IMR-90 (cell line): ENCODE measurements at regions not wholly inside any gene's neighbourhood (a gene's known extent, or its start where the extent isn't known, plus 50 kb on each side); places are given as distances from the start of the nearest gene placed in this dataset.

Experiments used
- ATAC-seq: fragments of 200-7000 bp; cut with Tn5 transposase; 2 replicates; pipeline ENCODE4 v1.9.1; 2020; ENCODE audit warnings: low read depth, mild to moderate bottlenecking, moderate library complexity
- BruUV-seq: library from RNA; stranded (reverse); fragments of 400-500 nt; replicated peaks from 2 replicates; lab custom pipeline; 2021; lab: Mats Ljungman, UMichigan
- CTCF ChIA-PET: fragments of 300-600 bp; formaldehyde crosslinking; extraction: SDS; loops from one replicate; lab custom pipeline; 2021; ENCODE audit warnings: antibody characterized with exemption; lab: Yijun Ruan, JAX
- POLR2A ChIA-PET: fragments of 300-600 bp; sonication (Branson Sonifier 250); formaldehyde crosslinking; loops from one replicate; lab custom pipeline; 2022; ENCODE audit warnings: antibody characterized with exemption; ENCODE audit not compliant: unreplicated experiment; lab: Charles Lee
- DNase-seq: peaks from one replicate; pipeline ENCODE4 v3.0.0; 2013
- H2AFZ ChIP-seq: replicated peaks from 2 replicates; pipeline ENCODE3; 2013; ENCODE audit warnings: low read length, mild to moderate bottlenecking; ENCODE audit not compliant: poor library complexity
- H2AK5ac ChIP-seq: 2 replicates; pipeline ENCODE4 v1.6.1; 2013; ENCODE audit warnings: low read depth, low read length, inconsistent platforms
- H2AK9ac ChIP-seq: replicated peaks from 2 replicates; pipeline ENCODE3; 2013; ENCODE audit warnings: mild to moderate bottlenecking, low read depth, low read length, moderate library complexity; ENCODE audit not compliant: poor library complexity
- H2BK120ac ChIP-seq: 2 replicates; pipeline ENCODE4 v1.6.1; 2013; ENCODE audit warnings: low read depth, low read length, inconsistent platforms
- H2BK15ac ChIP-seq: 3 replicates; pipeline ENCODE4 v1.6.1; 2013; ENCODE audit warnings: low read depth, low read length, inconsistent platforms
- H2BK20ac ChIP-seq: 2 replicates; pipeline ENCODE4 v1.6.1; 2013; ENCODE audit warnings: low read depth, mild to moderate bottlenecking, inconsistent platforms, low read length, moderate library complexity
- H2BK5ac ChIP-seq: 2 replicates; pipeline ENCODE4 v1.6.1; 2013; ENCODE audit warnings: mild to moderate bottlenecking, low read depth, low read length, inconsistent platforms; ENCODE audit not compliant: poor library complexity, severe bottlenecking
- H3K14ac ChIP-seq: replicated peaks from 2 replicates; pipeline ENCODE4 v1.6.1; 2013; ENCODE audit warnings: low read depth, low read length, inconsistent platforms
- H3K18ac ChIP-seq: 2 replicates; pipeline ENCODE4 v1.6.1; 2013; ENCODE audit warnings: low read depth, low read length, control low read depth
- H3K23ac ChIP-seq: 2 replicates; pipeline ENCODE4 v1.6.1; 2013; ENCODE audit warnings: low read depth, low read length, inconsistent platforms
- H3K27ac ChIP-seq: 2 replicates; pipeline ENCODE4 v1.5.1; 2013; ENCODE audit warnings: mild to moderate bottlenecking, control low read depth, low read length; ENCODE audit not compliant: insufficient read depth
- H3K27me3 ChIP-seq: 2 replicates; pipeline ENCODE4 v1.6.1; 2013; ENCODE audit warnings: low read length; ENCODE audit not compliant: control insufficient read depth, insufficient read depth
- H3K36me3 ChIP-seq: 2 replicates; pipeline ENCODE4 v1.6.1; 2013; ENCODE audit warnings: low read length, mixed read lengths; ENCODE audit not compliant: control insufficient read depth, insufficient read depth
- H3K4ac ChIP-seq: 2 replicates; pipeline ENCODE4 v1.6.1; 2013; ENCODE audit warnings: low read depth, low read length, inconsistent platforms
- H3K4me1 ChIP-seq: 2 replicates; pipeline ENCODE4 v1.6.1; 2013; ENCODE audit warnings: low read length, mixed read lengths; ENCODE audit not compliant: control insufficient read depth, insufficient read depth
- H3K4me2 ChIP-seq: 2 replicates; pipeline ENCODE4 v1.6.1; 2013; ENCODE audit warnings: low read depth, mild to moderate bottlenecking, control low read depth, low read length, moderate library complexity
- H3K4me3 ChIP-seq: 2 replicates; pipeline ENCODE4 v1.5.1; 2013; ENCODE audit warnings: low read depth, mild to moderate bottlenecking, control low read depth, low read length, moderate library complexity; ENCODE audit not compliant: insufficient read depth
- H3K56ac ChIP-seq: 2 replicates; pipeline ENCODE4 v1.6.1; 2013; ENCODE audit warnings: low read length, inconsistent platforms; ENCODE audit not compliant: insufficient read depth; ENCODE audit errors: extremely low read depth
- H3K79me1 ChIP-seq, 2 experiments: 2 replicates each; pipeline ENCODE4 v1.6.1; 2013; ENCODE audit warnings: low read length in 2 of 2, inconsistent platforms in 1 of 2, low read depth in 1 of 2
- H3K9ac ChIP-seq: 2 replicates; pipeline ENCODE4 v1.6.1; 2013; ENCODE audit warnings: low read depth, low read length, control low read depth
- H3K9me1 ChIP-seq: 2 replicates; pipeline ENCODE4 v1.6.1; 2013; ENCODE audit warnings: low read length, inconsistent platforms; ENCODE audit not compliant: insufficient read depth
- H3K9me3 ChIP-seq: 2 replicates; pipeline ENCODE4 v1.6.1; 2013; ENCODE audit warnings: low read length; ENCODE audit not compliant: control insufficient read depth, insufficient read depth
- H4K20me1 ChIP-seq: 2 replicates; pipeline ENCODE4 v1.6.1; 2013; ENCODE audit warnings: low read length, inconsistent platforms; ENCODE audit not compliant: insufficient read depth
- H4K5ac ChIP-seq: 2 replicates; pipeline ENCODE4 v1.6.1; 2013; ENCODE audit warnings: mild to moderate bottlenecking, low read depth, low read length, control low read depth
- H4K8ac ChIP-seq, 2 experiments: 2 replicates each; pipeline ENCODE4 v1.6.1; 2013; ENCODE audit warnings: low read depth in 2 of 2, low read length in 2 of 2, control low read depth in 1 of 2, inconsistent platforms in 1 of 2
- H4K91ac ChIP-seq: 2 replicates; pipeline ENCODE4 v1.6.1; 2013; ENCODE audit warnings: low read depth, low read length, inconsistent platforms; ENCODE audit not compliant: insufficient read depth
- BHLHE40 ChIP-seq: fragments of 150-350 bp; IDR thresholded peaks from 2 replicates; pipeline ENCODE4 v1.6.1; 2016; ENCODE audit warnings: mild to moderate bottlenecking, low read depth, low read length
- CEBPB ChIP-seq: IDR thresholded peaks from 2 replicates; pipeline ENCODE4 v1.6.1; 2012; ENCODE audit warnings: low read depth, low read length, improper control_type of control experiment
- CHD1 ChIP-seq: IDR thresholded peaks from 2 replicates; pipeline ENCODE4 v1.6.1; 2012; ENCODE audit warnings: low read depth, low read length, improper control_type of control experiment
- CTCF ChIP-seq: conservative IDR thresholded peaks from 2 replicates; pipeline ENCODE4 v1.5.1; 2012; ENCODE audit warnings: mild to moderate bottlenecking, low read depth, low read length, improper control_type of control experiment
- FOS ChIP-seq: fragments of 150-350 bp; IDR thresholded peaks from 2 replicates; pipeline ENCODE4 v1.6.1; 2016; ENCODE audit warnings: low read depth, low read length
- MAFK ChIP-seq: IDR thresholded peaks from 2 replicates; pipeline ENCODE4 v1.6.1; 2012; ENCODE audit warnings: low read depth, low read length, improper control_type of control experiment
- MAZ ChIP-seq: IDR thresholded peaks from 2 replicates; pipeline ENCODE4 v1.6.1; 2012; ENCODE audit warnings: low read depth, mild to moderate bottlenecking, low read length, improper control_type of control experiment, moderate library complexity, borderline replicate concordance
- MXI1 ChIP-seq: IDR thresholded peaks from 2 replicates; pipeline ENCODE4 v1.6.1; 2012; ENCODE audit warnings: low read depth, mild to moderate bottlenecking, low read length, moderate library complexity, borderline replicate concordance
- NFE2L2 ChIP-seq: fragments of 150-350 bp; IDR thresholded peaks from 2 replicates; pipeline ENCODE4 v1.6.1; 2016; ENCODE audit warnings: low read depth, mild to moderate bottlenecking, low read length
- POLR2A ChIP-seq: IDR thresholded peaks from 2 replicates; pipeline ENCODE4 v1.6.1; 2012; ENCODE audit warnings: mild to moderate bottlenecking, low read depth, low read length
- RAD21 ChIP-seq: IDR thresholded peaks from 2 replicates; pipeline ENCODE4 v1.6.1; 2012; ENCODE audit warnings: low read length, improper control_type of control experiment
- RCOR1 ChIP-seq: IDR thresholded peaks from 2 replicates; pipeline ENCODE4 v1.6.1; 2012; ENCODE audit warnings: mild to moderate bottlenecking, low read length, improper control_type of control experiment; ENCODE audit not compliant: insufficient replicate concordance
- RFX5 ChIP-seq: IDR thresholded peaks from 2 replicates; pipeline ENCODE4 v1.8.0; 2012; ENCODE audit warnings: low read depth, mild to moderate bottlenecking, low read length, moderate library complexity
- SMC3 ChIP-seq: fragments of 150-350 bp; IDR thresholded peaks from 2 replicates; pipeline ENCODE4 v1.6.1; 2016; ENCODE audit warnings: low read depth, mild to moderate bottlenecking, antibody characterized with exemption, low read length, moderate library complexity
- WGBS, 2 experiments: methylation state at CpG; one replicate each; pipeline versions ENCODE4 v1.1.5 to v1.1.7; 2013; ENCODE audit warnings: missing lambda C conversion rate in 2 of 2; ENCODE audit not compliant: insufficient read length in 1 of 2; ENCODE audit errors: extremely low coverage in 2 of 2; 5-methylcytosine and 5-hydroxymethylcytosine counted together
- dilution Hi-C: fragments of 300-500 bp; cut with HindIII; formaldehyde crosslinking; loops from one replicate; pipeline ENCODE4 v1.14.3; 2018; ENCODE audit warnings: low sequenced_read_pairs; ENCODE audit not compliant: unreplicated experiment
- in situ Hi-C: fragments of 300-500 bp; cut with MboI; formaldehyde crosslinking; loops from 3 replicates; pipeline ENCODE4 v1.14.3; 2019; ENCODE audit warnings: low sequenced_read_pairs, inconsistent platforms, mixed read lengths
- intact Hi-C: fragments of 100-400 bp; cut with micrococcal nuclease; formaldehyde crosslinking; loops from 2 replicates; pipeline ENCODE4 v1.10.0; 2022
- TF ChIP-seq, protein P1 (sequence below): fragments of 150-350 bp; IDR thresholded peaks from 2 replicates; pipeline ENCODE4 v1.6.1; 2016; ENCODE audit warnings: low read depth, mild to moderate bottlenecking, low read length, moderate library complexity, borderline replicate concordance
- TF ChIP-seq, protein P2 (sequence below): fragments of 150-350 bp; IDR thresholded peaks from 2 replicates; pipeline ENCODE4 v1.6.1; 2017; ENCODE audit warnings: mild to moderate bottlenecking, antibody characterized with exemption, low read length, low read depth

- Histone ChIP-seq H2AFZ (no peak overlapping the region), H2BK120ac (no peak overlapping the region), H4K8ac (no peak overlapping the region), H3K9me1 (no peaks in the 10 kb centered on the region), H3K9ac (no peak overlapping the region), H2AK9ac (no peak overlapping the region), H3K79me1 (no peaks in the 10 kb centered on the region), H4K5ac (no peak overlapping the region), H4K20me1 (no peaks in the 10 kb centered on the region), H3K27ac (no peak overlapping the region), H2BK15ac (no peak overlapping the region), H4K91ac (no peak overlapping the region), H3K4me2 (no peak overlapping the region), H3K27me3 (no peaks in the 10 kb centered on the region), H3K4me1 (no peaks in the 10 kb centered on the region), H2AK5ac (no peak overlapping the region), H3K4ac (no peak overlapping the region), H2BK5ac (no peak overlapping the region), H3K14ac (no peak overlapping the region), H3K56ac (no peak overlapping the region), H2BK20ac (no peak overlapping the region), H3K18ac (no peak overlapping the region), H3K23ac (no peak overlapping the region), H3K9me3 (peaks cover 6% of the 10 kb centered on the region; the same call in 1 of the 2 replicates), H3K36me3 (no peaks in the 10 kb centered on the region), H3K4me3 (no peak overlapping the region)
- intact Hi-C loops (no loop called here), dilution Hi-C loops (no loop called here), in situ Hi-C loops (no loop called here)
- CTCF ChIA-PET, result no interaction called here
- POLR2A ChIA-PET, result no interaction called here
- ATAC-seq, result no peak
- WGBS, 2 experiments, result no CpG with 5 or more reads among the region's 3 CpGs
- TF ChIP-seq MXI1 (no peak), RFX5 (no peak), RAD21 (no peak), BHLHE40 (no peak), NFE2L2 (no peak), CTCF (no peak), MAZ (no peak), MAFK (no peak), SMC3 (no peak), POLR2A (no peak), CEBPB (no peak), FOS (no peak), RCOR1 (no peak), CHD1 (no peak)
- TF ChIP-seq, protein P1, sequence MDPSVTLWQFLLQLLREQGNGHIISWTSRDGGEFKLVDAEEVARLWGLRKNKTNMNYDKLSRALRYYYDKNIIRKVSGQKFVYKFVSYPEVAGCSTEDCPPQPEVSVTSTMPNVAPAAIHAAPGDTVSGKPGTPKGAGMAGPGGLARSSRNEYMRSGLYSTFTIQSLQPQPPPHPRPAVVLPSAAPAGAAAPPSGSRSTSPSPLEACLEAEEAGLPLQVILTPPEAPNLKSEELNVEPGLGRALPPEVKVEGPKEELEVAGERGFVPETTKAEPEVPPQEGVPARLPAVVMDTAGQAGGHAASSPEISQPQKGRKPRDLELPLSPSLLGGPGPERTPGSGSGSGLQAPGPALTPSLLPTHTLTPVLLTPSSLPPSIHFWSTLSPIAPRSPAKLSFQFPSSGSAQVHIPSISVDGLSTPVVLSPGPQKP, result no peak
- TF ChIP-seq, protein P2, sequence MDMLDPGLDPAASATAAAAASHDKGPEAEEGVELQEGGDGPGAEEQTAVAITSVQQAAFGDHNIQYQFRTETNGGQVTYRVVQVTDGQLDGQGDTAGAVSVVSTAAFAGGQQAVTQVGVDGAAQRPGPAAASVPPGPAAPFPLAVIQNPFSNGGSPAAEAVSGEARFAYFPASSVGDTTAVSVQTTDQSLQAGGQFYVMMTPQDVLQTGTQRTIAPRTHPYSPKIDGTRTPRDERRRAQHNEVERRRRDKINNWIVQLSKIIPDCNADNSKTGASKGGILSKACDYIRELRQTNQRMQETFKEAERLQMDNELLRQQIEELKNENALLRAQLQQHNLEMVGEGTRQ, result no peak
- DNase-seq, result no peak
- no TSS peak for BruUV-seq
These were observed 800.3 kb upstream of the RAB6C start for GRCh38 chr2:129179199-129179598.
